Ascending aorta (tissue), 2 donors: ENCODE measurements at regions not wholly inside any gene's neighbourhood (a gene's known extent, or its start where the extent isn't known, plus 50 kb on each side); places are given as distances from the start of the nearest gene placed in this dataset.

Source experiments
- DNase-seq, 2 donors: peaks; one replicate each; pipeline ENCODE4 v3.0.0-alpha.2; 2019; ENCODE audit warnings: low spot score in 2 of 2
- H3K27ac ChIP-seq, 2 donors: fragments of 200-600 bp; sonication (generic); one replicate each; pipeline ENCODE4 v1.5.1; 2016 to 2017; ENCODE audit warnings: mild to moderate bottlenecking in 1 of 2
- H3K27me3 ChIP-seq: fragments of 200-600 bp; sonication (generic); one replicate; pipeline ENCODE4 v1.5.1; 2017
- H3K36me3 ChIP-seq, 2 donors: fragments of 200-600 bp; sonication (generic); one replicate each; pipeline ENCODE4 v1.5.1; 2016
- H3K4me1 ChIP-seq, 2 donors: fragments of 200-600 bp; sonication (generic); one replicate each; pipeline ENCODE4 v1.5.1; 2016 to 2017; ENCODE audit warnings: mild to moderate bottlenecking in 1 of 2
- H3K4me3 ChIP-seq, 2 donors: fragments of 200-600 bp; sonication (generic); one replicate each; pipeline ENCODE4 v1.5.1; 2016 to 2017; ENCODE audit warnings: mild to moderate bottlenecking in 1 of 2
- H3K9me3 ChIP-seq, 2 donors: fragments of 200-600 bp; sonication (generic); one replicate each; pipeline ENCODE4 v1.5.1; 2016
- CTCF ChIP-seq, 3 experiments: fragments of 200-600 bp in 2 of 3; fragments of 450-650 bp in 1 of 3; sonication (generic) in 2 of 3; IDR thresholded peaks; one replicate each; pipeline ENCODE4 v1.5.1; 2016 to 2019; ENCODE audit warnings: antibody characterized with exemption in 3 of 3, mild to moderate bottlenecking in 1 of 3, moderate library complexity in 1 of 3
- intact Hi-C: fragments of 100-400 bp; cut with DNase I; formaldehyde crosslinking; loops from one replicate; pipeline ENCODE4 v1.15.1; 2023

- no peak overlapping the region for H3K27ac ChIP-seq
- H3K27me3 ChIP-seq = no peaks in the 10 kb centered on the region
- H3K4me3 ChIP-seq = no peak overlapping the region
- H3K36me3 ChIP-seq = no peaks in the 10 kb centered on the region
- H3K4me1 ChIP-seq = no peaks in the 10 kb centered on the region
- TF ChIP-seq CTCF (IDR thresholded peaks at IDR 0.05) = no peak
- no peak for DNase-seq
- H3K9me3 ChIP-seq = no peaks in the 10 kb centered on the region
- intact Hi-C loops = no loop called here
Observed at GRCh38 chr4:108483079-108483478, 137.3 kb upstream of the RPL34 start.

GRCh38 chr4:108480881-108481280 is 139.5 kb upstream of the RPL34 start:
- H3K4me3 ChIP-seq = no peak overlapping the region

GRCh38 chr4:108477527-108478108 is 142.8 kb upstream of the RPL34 start:
- Histone ChIP-seq H3K4me1 (no peaks in the 10 kb centered on the region), H3K4me3 (no peak overlapping the region), H3K27me3 (no peaks in the 10 kb centered on the region), H3K36me3 (no peaks in the 10 kb centered on the region), H3K27ac (no peak overlapping the region), H3K9me3 (no peaks in the 10 kb centered on the region)
- intact Hi-C loops = no loop called here
- no peak for TF ChIP-seq CTCF (IDR thresholded peaks at IDR 0.05)
- DNase-seq = no peak

More at GRCh38 chr4:108480881-108481280, 139.5 kb upstream of the RPL34 start:
- no peak for DNase-seq
- Histone ChIP-seq H3K27ac (no peak overlapping the region), H3K27me3 (no peaks in the 10 kb centered on the region), H3K36me3 (no peaks in the 10 kb centered on the region), H3K4me1 (no peaks in the 10 kb centered on the region), H3K9me3 (no peaks in the 10 kb centered on the region)
- no peak for TF ChIP-seq CTCF (IDR thresholded peaks at IDR 0.05)
- intact Hi-C loops = no loop called here

- Histone ChIP-seq H3K27me3 (no peaks in the 10 kb centered on the region), H3K27ac (no peak overlapping the region)
- intact Hi-C loops = no loop called here
Observed at GRCh38 chr4:108473163-108473720, 147.1 kb upstream of the RPL34 start.

GRCh38 chr4:108466936-108467902 is 153.2 kb upstream of the RPL34 start:
- no peak for TF ChIP-seq CTCF (IDR thresholded peaks at IDR 0.05)
- H3K4me3 ChIP-seq = no peak overlapping the region
- no peaks in the 10 kb centered on the region for H3K9me3 ChIP-seq
- intact Hi-C loops = no loop called here
- H3K36me3 ChIP-seq = no peaks in the 10 kb centered on the region
- DNase-seq = no peak
- H3K4me1 ChIP-seq = no peaks in the 10 kb centered on the region
- no peaks in the 10 kb centered on the region for H3K27me3 ChIP-seq
- no peak overlapping the region for H3K27ac ChIP-seq

More at GRCh38 chr4:108473163-108473720, 147.1 kb upstream of the RPL34 start:
- Histone ChIP-seq H3K36me3 (no peaks in the 10 kb centered on the region), H3K9me3 (no peaks in the 10 kb centered on the region), H3K4me3 (no peak overlapping the region), H3K4me1 (no peaks in the 10 kb centered on the region)
- no peak for TF ChIP-seq CTCF (IDR thresholded peaks at IDR 0.05)
- no peak for DNase-seq
